ENCODE measurements at regions not wholly inside any gene's neighbourhood (a gene's known extent, or its start where the extent isn't known, plus 50 kb on each side); places are given as distances from the start of the nearest gene placed in this dataset.

GRCh38 chr1:219988818-219989217, 57.5 kb downstream of the EPRS1 start:
- TF ChIP-seq CTCF (IDR thresholded peaks at IDR 0.05; ENCODE audit: insufficient read depth, low read length) (no peak), POLR2AphosphoS5 (IDR thresholded peaks at IDR 0.05; ENCODE audit: low read depth) (no peak)
